ENCODE measurements at regions not wholly inside any gene's neighbourhood (a gene's known extent, or its start where the extent isn't known, plus 50 kb on each side); places are given as distances from the start of the nearest gene placed in this dataset.

DNA sequence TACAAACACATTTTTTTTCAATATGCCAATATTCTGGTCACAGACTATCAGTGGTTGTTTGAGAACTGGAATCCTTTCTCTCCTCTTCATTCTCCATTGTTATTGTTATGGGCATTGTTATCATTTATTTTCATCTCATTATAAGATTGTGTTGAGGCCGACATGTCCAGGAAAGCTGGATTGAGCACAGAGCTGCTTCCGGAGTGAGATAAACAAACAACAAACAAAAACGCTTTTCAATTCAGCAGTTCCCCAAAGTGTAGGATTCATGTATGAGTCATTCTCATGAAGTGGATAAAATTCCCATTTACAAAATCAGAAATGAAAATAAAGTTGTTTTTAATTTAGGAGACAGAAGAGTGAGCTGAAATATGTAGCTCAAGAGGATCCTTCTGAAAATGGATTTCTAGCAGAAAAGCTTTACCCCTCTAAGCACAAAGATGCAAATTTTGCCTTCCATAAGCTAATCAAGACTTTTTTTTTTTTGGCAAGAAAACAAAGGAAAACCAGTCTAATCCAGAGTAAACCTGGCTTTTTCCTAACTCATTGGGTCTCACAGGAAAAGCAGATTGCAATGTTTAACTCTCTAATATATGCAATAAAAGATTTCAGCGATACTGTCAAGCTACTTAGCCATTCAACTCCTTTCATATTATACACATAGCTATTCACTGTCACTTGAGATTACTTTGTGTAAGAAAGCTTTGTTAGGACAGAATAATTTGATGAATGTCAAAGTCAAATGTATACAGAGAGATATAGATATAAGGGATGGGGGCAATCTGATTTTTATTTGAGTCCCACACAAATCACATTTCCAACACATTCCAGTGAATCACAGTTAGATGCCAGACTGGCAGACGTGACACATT, 1441.7 kb upstream of the CELF4 start:
- TF ChIP-seq SIN3A (IDR thresholded peaks at IDR 0.05; ENCODE audit: borderline replicate concordance, insufficient read depth, low read length), result no peak
- no peak for TF ChIP-seq POLR2AphosphoS5 (IDR thresholded peaks at IDR 0.05; ENCODE audit: low read depth, low read length)

Measured in PFSK-1 (cell line).